GM23338 (cell line): ENCODE measurements at regions not wholly inside any gene's neighbourhood (a gene's known extent, or its start where the extent isn't known, plus 50 kb on each side); places are given as distances from the start of the nearest gene placed in this dataset.

Experiments used
- ATAC-seq: fragments of 200-7000 bp; cut with Tn5 transposase; 3 replicates; pipeline ENCODE4 v1.9.1; 2020
- DNase-seq: peaks from one replicate; pipeline ENCODE4 v3.0.0-alpha.2; 2015; ENCODE audit warnings: low spot score
- H2AFZ ChIP-seq: fragments of 200-600 bp; sonication (generic); 2 replicates; pipeline ENCODE4 v1.8.0; 2016; ENCODE audit warnings: antibody characterized with exemption, mild to moderate bottlenecking, moderate library complexity
- H3F3A ChIP-seq: fragments of 200-600 bp; sonication (generic); replicated peaks from 2 replicates; pipeline ENCODE4 v1.8.0; 2017; ENCODE audit warnings: antibody characterized with exemption, mixed run types, low read depth
- H3K27ac ChIP-seq: fragments of 200-600 bp; sonication (generic); 2 replicates; pipeline ENCODE4 v1.6.1; 2016; ENCODE audit warnings: low read depth
- H3K27me3 ChIP-seq: fragments of 200-600 bp; sonication (generic); 2 replicates; pipeline ENCODE4 v1.8.0; 2016; ENCODE audit warnings: mild to moderate bottlenecking, mixed run types, moderate library complexity; ENCODE audit not compliant: insufficient read depth
- H3K36me3 ChIP-seq: fragments of 200-600 bp; sonication (generic); 2 replicates; pipeline ENCODE4 v1.8.0; 2016; ENCODE audit warnings: mild to moderate bottlenecking; ENCODE audit not compliant: insufficient read depth
- H3K4me1 ChIP-seq: fragments of 200-600 bp; sonication (generic); 2 replicates; pipeline ENCODE4 v1.8.0; 2016; ENCODE audit warnings: mild to moderate bottlenecking, moderate library complexity; ENCODE audit not compliant: insufficient read depth
- H3K4me2 ChIP-seq: fragments of 200-600 bp; sonication (generic); 2 replicates; pipeline ENCODE4 v1.7.1; 2017; ENCODE audit warnings: mixed run types
- H3K4me3 ChIP-seq: fragments of 200-600 bp; sonication (generic); 2 replicates; pipeline ENCODE4 v1.6.1; 2016; ENCODE audit warnings: mixed run types
- H3K79me2 ChIP-seq: fragments of 200-600 bp; sonication (generic); replicated peaks from 2 replicates; pipeline ENCODE4 v1.8.0; 2017; ENCODE audit warnings: mild to moderate bottlenecking; ENCODE audit not compliant: insufficient read depth
- H3K9me2 ChIP-seq: fragments of 200-600 bp; sonication (generic); 2 replicates; pipeline ENCODE4 v1.8.0; 2017; ENCODE audit not compliant: insufficient read depth
- H4K20me1 ChIP-seq: fragments of 200-600 bp; sonication (generic); replicated peaks from 2 replicates; pipeline ENCODE4 v1.8.0; 2017; ENCODE audit warnings: mild to moderate bottlenecking; ENCODE audit not compliant: insufficient read depth
- H3K27ac Mint-ChIP-seq: 2 replicates; pipeline ENCODE4 v1.8.0; 2020; ENCODE audit warnings: inconsistent platforms, mild to moderate bottlenecking, moderate library complexity, mixed read lengths
- H3K27me3 Mint-ChIP-seq: 3 replicates; pipeline ENCODE4 v1.8.0; 2022; ENCODE audit warnings: low read depth, mild to moderate bottlenecking, moderate library complexity, mixed read lengths, inconsistent platforms; ENCODE audit not compliant: insufficient read depth, poor library complexity
- H3K36me3 Mint-ChIP-seq: 3 replicates; pipeline ENCODE4 v1.8.0; 2021; ENCODE audit warnings: low read depth, mild to moderate bottlenecking, inconsistent platforms, moderate library complexity, mixed read lengths
- H3K4me1 Mint-ChIP-seq: 3 replicates; pipeline ENCODE4 v1.8.0; 2020; ENCODE audit warnings: mild to moderate bottlenecking, inconsistent platforms, mixed read lengths
- H3K4me3 Mint-ChIP-seq: 3 replicates; pipeline ENCODE4 v1.8.0; 2021; ENCODE audit warnings: moderate library complexity, mild to moderate bottlenecking, inconsistent platforms, mixed read lengths
- H3K9me3 Mint-ChIP-seq: 3 replicates; pipeline ENCODE4 v1.8.0; 2020; ENCODE audit warnings: moderate library complexity, mild to moderate bottlenecking, inconsistent platforms, mixed read lengths
- CREB1 ChIP-seq: fragments of 250-450 bp; sonication (Bioruptor Pico); IDR thresholded peaks from 2 replicates; pipeline ENCODE4 v1.5.0; 2020; ENCODE audit warnings: low read depth, mild to moderate bottlenecking, moderate library complexity
- CTCF ChIP-seq, 2 experiments: fragments of 200-600 bp in 1 of 2; sonication (generic) in 1 of 2; conservative IDR thresholded peaks; 2 replicates each; pipeline versions ENCODE4 v1.5.1 to v1.6.1; 2016 to 2017; ENCODE audit warnings: antibody characterized with exemption in 2 of 2, low read depth in 2 of 2, mild to moderate bottlenecking in 2 of 2, moderate library complexity in 1 of 2
- ETS1 ChIP-seq: IDR thresholded peaks from 2 replicates; pipeline ENCODE4 v1.6.1; 2016; ENCODE audit warnings: antibody characterized with exemption
- EZH2 ChIP-seq: fragments of 200-600 bp; sonication (generic); IDR thresholded peaks from one replicate; pipeline ENCODE4 v1.8.0; 2017; ENCODE audit warnings: antibody characterized with exemption, mild to moderate bottlenecking, low read depth; ENCODE audit not compliant: unreplicated experiment
- EZH2phosphoT487 ChIP-seq: fragments of 200-600 bp; sonication (generic); IDR thresholded peaks from one replicate; pipeline ENCODE4 v1.8.1; 2018; ENCODE audit warnings: antibody characterized with exemption; ENCODE audit not compliant: unreplicated experiment
- JUNB ChIP-seq: IDR thresholded peaks from one replicate; pipeline ENCODE4 v1.6.1; 2016; ENCODE audit warnings: antibody characterized with exemption; ENCODE audit not compliant: unreplicated experiment
- NANOG ChIP-seq: IDR thresholded peaks from 2 replicates; pipeline ENCODE4 v1.6.1; 2016; ENCODE audit warnings: antibody characterized with exemption, borderline replicate concordance
- POLR2AphosphoS5 ChIP-seq: IDR thresholded peaks from 2 replicates; pipeline ENCODE4 v1.6.1; 2016; ENCODE audit warnings: antibody characterized with exemption, low read depth
- REST ChIP-seq: IDR thresholded peaks from one replicate; pipeline ENCODE4 v1.6.1; 2018; ENCODE audit warnings: antibody characterized with exemption; ENCODE audit not compliant: unreplicated experiment
- STAT1 ChIP-seq: IDR thresholded peaks from one replicate; pipeline ENCODE4 v1.6.1; 2016; ENCODE audit warnings: antibody characterized with exemption; ENCODE audit not compliant: unreplicated experiment
- ZNF114 ChIP-seq: fragments of 250-450 bp; sonication (Bioruptor Pico); IDR thresholded peaks from 2 replicates; pipeline ENCODE4 v1.5.0; 2020; ENCODE audit warnings: mild to moderate bottlenecking, moderate library complexity
- ZNF331 ChIP-seq: fragments of 250-450 bp; sonication (Bioruptor Pico); IDR thresholded peaks from 2 replicates; pipeline ENCODE4 v1.5.0; 2020; ENCODE audit warnings: low read depth, mild to moderate bottlenecking, moderate library complexity
- ZNF462 ChIP-seq: fragments of 250-450 bp; sonication (Bioruptor Pico); IDR thresholded peaks from 2 replicates; pipeline ENCODE4 v1.5.0; 2020; ENCODE audit warnings: mild to moderate bottlenecking, moderate library complexity

DNA sequence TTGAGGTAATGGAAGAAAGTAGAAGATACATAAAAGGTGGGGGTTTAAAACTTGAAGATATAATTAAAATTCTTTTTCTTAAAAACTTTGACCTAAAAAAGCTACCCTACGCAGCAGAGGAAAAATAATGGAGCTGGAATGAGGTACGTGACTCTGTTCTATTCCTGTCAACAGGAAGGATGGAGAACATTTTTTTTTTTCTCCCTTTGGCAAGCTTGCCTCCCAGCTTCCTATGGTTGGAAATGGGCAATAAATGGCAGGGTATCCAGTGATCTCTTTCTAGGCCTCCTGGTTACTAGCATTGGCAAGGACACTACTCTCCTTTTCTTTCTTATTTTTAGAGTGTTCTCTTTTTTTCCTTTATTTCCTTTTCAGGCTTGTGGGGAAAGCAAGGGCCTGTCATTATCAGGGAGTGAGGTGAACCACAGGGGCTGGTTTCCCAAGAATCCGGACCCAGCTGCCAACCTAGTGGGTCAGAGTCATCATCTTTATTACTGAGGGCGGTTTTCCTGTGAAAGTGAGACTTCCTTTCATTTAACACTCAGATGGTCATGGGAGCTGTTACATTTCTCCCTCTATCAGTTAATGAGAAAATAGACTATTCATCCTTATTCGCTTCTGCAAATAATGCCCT, 224.6 kb downstream of the SPRY1 start:
- Mint-ChIP-seq H3K27ac (no peak overlapping the region), H3K36me3 (no peaks in the 10 kb centered on the region), H3K4me1 (peaks cover 9% of the 10 kb centered on the region), H3K27me3 (no peaks in the 10 kb centered on the region), H3K9me3 (no peaks in the 10 kb centered on the region), H3K4me3 (no peak overlapping the region)
- H3K27ac ChIP-seq = no peak overlapping the region
- no peaks in the 10 kb centered on the region for H3K27me3 ChIP-seq
- H3K4me2 ChIP-seq = no peak overlapping the region
- DNase-seq (no peak), ATAC-seq (no peak)
- no peak overlapping the region for H3K4me3 ChIP-seq
- H3F3A ChIP-seq = no peaks in the 10 kb centered on the region
- H2AFZ ChIP-seq = peak overlapping the region; percentile 8; the same call in 1 of the 2 replicates
- H3K79me2 ChIP-seq = no peaks in the 10 kb centered on the region
- no peaks in the 10 kb centered on the region for H3K4me1 ChIP-seq
- no peaks in the 10 kb centered on the region for H4K20me1 ChIP-seq
- no peaks in the 10 kb centered on the region for H3K36me3 ChIP-seq
- no peak for TF ChIP-seq CREB1
- no peak for TF ChIP-seq NANOG
- TF ChIP-seq JUNB = no peak
- TF ChIP-seq ZNF462 (CRISPR knock-in tag) = no peak
- no peak for TF ChIP-seq CTCF (conservative IDR thresholded peaks at IDR 0.05; ENCODE audit: low read depth in 2 of 2)
- no peak for TF ChIP-seq EZH2
- TF ChIP-seq EZH2phosphoT487 = no peak
- TF ChIP-seq STAT1 = no peak
- no peak for TF ChIP-seq ZNF114
- no peak for TF ChIP-seq POLR2AphosphoS5
- no peak for TF ChIP-seq ZNF331
- TF ChIP-seq ETS1 = no peak
- TF ChIP-seq REST = no peak
- H3K9me2 ChIP-seq = no peaks in the 10 kb centered on the region
